Myocyte (in vitro differentiated cells): ENCODE measurements at regions not wholly inside any gene's neighbourhood (a gene's known extent, or its start where the extent isn't known, plus 50 kb on each side); places are given as distances from the start of the nearest gene placed in this dataset.
A peak's percentile ranks its signal among the peaks of the same experiment; 100 is the strongest.

Source experiments
- DNase-seq: peaks from one replicate; pipeline ENCODE4 v3.0.0-alpha.2; 2012; ENCODE audit warnings: low read depth

DNA sequence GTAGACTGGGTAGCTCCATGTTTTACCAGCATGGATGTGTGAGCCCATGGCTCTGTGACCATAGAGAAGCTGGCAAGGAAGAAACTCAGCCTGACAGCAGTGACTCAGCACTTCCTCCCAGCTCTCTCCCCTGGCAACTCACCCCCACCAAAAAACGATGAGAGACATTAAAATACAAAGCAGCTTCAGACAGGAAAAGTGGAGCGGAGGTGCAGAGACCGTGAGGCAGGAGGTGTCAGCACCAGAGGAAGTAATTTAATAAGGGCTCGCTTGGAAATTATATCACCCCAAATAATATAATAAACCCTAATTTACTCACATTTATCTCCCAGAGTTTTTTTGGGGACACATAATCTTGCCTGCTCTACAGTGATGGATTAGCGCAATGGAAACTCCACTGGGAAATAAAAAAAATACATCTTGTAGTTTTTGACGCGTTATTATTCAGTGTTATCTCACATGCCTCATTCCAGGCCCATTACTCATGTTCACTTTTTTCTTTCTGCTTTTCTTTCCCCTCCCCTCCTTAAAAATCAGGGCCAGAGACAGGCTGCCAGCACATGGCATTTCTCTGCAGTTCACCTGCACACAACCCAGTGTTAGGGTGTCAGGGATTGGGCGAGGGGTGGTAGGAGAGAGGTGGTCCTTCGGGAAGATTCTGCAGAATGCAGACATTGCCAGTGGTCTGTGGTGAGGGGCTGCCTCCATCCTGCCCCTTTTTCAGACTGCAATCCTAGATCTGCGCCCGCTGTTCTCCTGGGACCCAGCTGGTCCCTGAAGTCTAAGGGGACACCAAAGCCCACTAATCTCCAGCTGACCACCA, 170.8 kb downstream of the BUD13 start:
- peak; percentile 2 for DNase-seq

DNA sequence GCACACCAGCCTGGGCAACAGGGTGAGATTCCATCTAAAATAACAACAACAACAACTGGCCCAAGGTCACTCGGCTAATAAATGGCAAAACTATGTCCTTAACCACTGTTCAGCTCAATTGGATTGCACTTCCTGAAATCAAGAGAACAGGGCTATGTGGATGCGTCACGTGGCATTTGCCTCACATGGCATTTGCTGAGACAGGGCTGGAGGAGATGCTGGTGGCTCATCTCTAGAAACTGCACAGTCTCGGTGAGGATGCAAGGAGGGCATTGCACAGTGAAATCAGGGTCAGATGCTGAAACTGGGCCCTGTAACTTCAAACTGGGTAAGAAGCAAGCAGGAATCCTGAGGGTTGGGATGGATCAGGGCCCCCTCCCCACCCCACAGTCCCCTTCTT, 171.9 kb downstream of the BUD13 start:
- no peak for DNase-seq

DNA sequence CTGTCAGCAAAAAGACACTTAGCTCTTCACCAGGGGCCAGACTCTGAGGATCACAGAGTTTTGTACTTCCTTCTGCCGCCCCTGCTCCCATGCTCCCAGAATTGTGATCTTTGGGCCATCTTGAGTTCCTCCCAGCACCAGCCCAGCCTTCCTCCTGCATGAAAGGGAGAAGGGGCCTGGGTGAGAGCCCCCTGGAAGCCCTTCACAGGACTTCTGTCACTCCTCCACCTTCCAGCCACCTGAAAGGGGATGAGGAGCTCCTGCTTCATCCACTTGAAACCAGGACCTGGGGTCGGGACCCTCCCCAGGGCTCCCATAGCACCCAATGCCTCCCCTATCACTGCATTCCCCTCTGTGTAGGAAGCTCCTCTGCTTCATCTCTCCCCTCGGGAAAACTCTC, 174.2 kb downstream of the BUD13 start:
- DNase-seq: no peak

DNA sequence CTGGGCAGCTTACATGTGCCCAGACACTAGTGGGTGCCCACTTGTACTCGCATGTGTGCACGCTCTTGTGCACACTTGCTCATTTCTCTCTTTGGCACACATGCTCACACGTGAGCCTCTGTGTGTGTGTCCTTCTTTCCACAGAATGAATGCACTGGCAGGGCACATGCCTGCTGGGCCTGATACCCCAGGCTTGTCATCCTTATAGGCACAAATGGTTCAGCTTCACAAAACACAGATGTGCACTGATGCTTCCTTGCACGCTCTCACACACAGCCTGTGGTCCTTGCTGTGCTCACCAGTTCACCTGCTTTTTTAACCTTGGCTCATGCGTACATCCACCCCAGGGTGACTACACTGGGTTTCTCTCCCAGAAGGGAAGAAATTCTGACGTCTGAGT, 174.8 kb downstream of the BUD13 start:
- no peak for DNase-seq

DNA sequence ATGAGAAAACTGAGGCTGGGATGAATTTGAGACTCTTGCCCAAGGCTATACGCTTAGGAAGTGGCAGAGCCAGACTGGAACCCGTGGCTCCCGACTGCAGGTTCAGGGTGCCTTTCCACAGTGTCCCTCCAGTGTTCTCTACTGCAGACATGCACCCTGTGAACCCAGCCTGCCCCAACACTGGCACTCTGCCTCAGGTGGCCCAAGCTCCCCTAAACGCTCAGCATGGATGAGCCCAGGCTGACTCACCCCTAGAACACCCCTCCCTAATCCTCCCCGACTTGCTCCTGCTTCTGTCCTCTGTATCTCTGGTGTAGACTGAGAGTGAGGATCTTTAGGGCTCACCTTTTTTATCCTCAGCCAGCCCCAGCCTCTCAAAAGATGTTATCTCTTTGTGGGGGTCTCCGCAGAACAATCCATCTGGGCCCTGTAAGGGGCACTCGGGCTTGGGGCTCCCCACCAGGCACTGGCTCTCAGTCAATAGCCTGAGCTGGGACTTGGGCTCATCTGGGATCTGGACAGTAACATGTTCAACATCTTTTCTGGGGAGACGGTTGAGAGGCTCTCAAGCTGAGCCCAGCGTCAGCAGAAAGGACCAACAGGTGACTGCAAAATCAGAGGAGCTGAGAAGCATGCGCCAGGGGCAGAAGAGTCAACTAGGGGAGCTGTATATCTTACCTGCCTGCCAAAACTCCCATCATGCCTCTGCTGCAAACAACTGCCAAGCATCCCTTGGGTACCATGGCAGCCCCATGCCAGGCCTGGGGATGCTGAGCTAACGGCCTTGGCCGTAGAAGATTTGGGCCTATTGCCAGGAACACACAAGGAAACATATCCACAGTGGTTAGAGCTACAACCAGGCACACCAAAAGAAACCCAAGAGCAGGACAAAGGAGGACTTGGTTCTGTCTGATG, 176.2 kb downstream of the BUD13 start:
- DNase-seq: no peak

DNA sequence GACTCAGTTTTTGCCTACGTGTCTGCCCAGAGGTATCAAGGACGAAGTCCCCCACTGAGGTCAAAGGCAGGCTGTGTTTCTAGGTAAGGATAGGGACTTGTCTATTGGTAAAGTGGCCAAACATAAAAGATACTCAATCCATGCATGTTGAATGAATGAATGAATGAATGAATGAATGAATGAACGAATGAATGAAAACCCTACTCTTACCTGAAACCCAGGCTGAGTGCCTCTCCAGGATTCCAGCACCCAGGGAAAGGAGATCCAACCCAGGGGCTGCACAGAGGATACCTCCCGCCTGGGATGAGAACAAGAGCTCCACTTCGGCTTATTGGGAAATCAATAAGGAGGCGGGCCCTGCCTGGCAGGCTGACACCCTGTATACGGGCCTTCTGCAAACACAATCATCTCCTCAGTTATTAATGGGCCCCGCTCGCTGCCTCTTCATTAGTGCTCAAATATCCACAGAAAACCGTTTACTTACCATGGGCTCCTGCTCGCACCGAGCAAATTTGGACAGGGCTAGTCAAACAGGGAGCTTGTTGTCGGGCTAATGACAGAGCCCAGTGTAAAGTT, 177.4 kb downstream of the BUD13 start:
- no peak for DNase-seq

- DNase-seq: no peak
Measured at GRCh38 chr11:116590844-116591570, 181.8 kb downstream of the BUD13 start.

DNA sequence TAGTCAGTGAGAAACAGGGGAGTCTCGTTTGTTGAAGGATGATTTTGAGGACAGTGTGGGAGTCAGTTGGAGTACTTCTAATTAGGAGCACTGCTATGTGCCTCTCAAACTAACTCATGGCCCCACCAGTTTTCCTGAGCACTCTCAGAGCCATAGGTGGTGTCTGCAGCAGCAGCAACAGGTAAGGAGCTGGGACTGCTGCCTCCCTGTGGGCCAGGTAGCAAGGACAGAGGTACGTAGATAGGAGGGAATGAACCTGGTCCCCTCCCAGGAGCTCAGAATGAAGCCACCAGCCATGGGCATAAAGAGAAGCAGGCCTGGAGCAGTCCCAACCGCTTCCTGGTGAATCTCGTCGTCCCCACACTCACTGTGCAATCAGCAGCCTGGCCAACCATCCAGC, 183.4 kb downstream of the BUD13 start:
- DNase-seq: no peak

GRCh38 chr11:116586392-116586791, 186.4 kb downstream of the BUD13 start:
- no peak for DNase-seq

- no peak for DNase-seq
Measured at GRCh38 chr11:116582571-116582970, 190.2 kb downstream of the BUD13 start.

DNA sequence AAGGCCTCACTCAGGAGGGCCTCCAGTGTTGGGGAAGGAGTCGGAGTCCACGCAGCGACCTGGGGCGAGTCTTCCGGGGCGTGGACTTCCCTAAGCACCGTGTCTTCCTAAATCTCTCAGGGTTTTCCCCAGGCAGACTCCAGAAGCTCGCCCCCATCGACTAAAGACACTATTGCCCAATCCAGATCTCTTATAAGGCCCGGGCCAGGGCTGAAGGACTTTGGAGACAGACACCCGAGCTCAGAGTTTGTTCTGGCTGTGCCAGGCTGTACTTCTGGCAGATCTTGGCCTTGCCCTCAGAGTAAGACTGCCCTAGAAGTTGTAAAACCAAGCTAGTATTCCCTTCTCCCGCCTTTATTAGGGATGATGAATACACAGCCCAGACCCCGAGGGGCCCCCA, 191.4 kb downstream of the BUD13 start:
- DNase-seq: no peak

- DNase-seq: no peak
Measured at GRCh38 chr11:116580799-116581198, 192.0 kb downstream of the BUD13 start.

DNA sequence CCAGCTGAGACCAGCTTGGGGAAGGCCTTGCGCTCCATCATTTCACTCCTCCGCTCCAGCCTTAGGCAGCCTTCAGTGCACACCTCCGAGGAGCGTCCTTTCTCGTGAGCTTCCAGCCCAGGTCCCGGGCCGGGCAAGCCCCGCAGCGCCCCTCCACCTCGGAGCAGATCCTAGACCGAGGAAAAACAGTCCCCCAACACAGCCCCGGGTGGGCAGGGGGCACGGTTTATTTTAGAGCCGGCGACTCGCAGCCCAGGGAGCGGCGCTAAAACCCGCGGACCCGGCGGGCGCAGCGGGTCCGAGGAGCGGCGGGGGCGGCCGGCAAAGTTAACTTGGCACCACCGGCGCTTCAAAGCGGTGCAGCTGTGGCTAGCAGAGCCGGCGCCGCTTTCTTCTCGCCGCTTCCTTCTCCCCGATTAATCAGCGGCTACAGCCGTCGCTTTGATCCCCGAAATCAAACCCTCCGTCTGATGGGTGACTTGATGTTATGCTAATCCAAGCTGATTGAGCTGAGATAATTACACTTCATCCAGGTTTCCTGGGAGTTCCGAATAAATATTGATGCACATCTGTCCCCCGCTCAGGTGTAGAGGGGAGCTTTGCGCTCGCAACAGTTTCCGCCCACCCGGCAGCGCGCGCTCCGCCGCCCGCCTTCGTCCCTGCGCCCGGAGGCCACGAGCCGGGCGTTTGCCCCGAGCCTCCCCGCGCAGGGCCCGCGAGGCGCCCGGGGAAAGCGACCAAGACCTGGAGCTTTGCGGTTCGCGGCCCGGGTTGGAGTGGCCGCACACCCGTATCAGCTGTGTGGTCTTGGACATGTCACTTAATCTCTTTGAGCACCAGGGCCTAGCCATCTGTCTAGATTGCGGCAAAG, 192.7 kb downstream of the BUD13 start:
- no peak for DNase-seq

DNA sequence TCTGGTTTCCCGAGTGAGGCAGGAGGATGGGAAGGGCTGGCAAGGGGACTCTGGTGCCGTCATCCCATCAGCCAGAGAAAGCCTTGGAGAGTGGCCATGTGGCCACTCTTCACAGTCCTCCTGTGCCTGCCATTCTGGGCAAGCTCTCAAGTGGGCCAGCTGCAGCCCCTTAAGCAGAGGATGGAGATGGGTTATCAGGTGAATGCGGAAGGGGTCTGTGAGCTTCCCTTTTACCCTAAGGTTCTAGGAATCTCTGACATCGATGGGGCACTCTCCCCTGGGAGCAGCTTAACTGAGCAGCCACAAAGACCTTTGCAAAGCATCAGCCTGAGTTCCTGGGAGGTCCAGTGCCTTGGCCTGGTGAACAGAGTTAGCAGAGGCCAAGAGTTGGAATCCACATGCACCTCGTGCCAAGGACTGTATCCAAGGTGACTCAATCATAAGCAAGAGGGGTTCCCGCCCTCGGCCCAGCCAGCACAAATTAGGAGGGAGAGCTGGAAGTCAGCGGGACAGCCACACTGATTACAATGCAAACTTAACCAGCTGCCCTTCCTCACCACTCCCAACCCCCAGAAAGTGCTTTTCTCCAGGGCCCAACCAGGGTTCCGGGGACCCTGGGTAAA, 193.6 kb downstream of the BUD13 start:
- DNase-seq: no peak

GRCh38 chr11:116577956-116578355, 194.8 kb downstream of the BUD13 start:
- no peak for DNase-seq

GRCh38 chr11:116577273-116577672, 195.5 kb downstream of the BUD13 start:
- DNase-seq: no peak

DNA sequence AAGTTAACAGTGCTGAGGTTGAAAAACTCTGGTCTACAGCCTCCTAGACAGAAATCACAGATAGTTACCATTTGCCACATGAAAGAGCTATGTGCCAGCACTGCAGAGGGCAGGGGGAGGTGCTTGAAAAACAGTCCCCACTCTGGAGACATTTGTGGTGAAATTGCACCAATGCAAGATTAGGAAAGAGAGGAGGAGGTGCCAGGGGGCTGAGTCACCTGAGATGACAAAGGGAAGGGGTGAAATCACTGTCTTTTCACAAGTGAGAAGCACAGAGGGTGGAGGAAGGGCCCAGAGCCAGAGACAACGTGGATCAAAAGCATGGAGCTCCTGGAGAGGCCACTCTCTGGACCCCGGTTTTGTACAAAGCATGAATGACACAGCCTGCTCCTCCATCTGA, 196.3 kb downstream of the BUD13 start:
- no peak for DNase-seq

- DNase-seq: no peak
Measured at GRCh38 chr11:116567721-116568242, 205.0 kb downstream of the BUD13 start.

- DNase-seq: no peak
Measured at GRCh38 chr11:116563712-116564047, 209.1 kb downstream of the BUD13 start.
